K562 (cell line): ENCODE measurements at regions not wholly inside any gene's neighbourhood (a gene's known extent, or its start where the extent isn't known, plus 50 kb on each side); places are given as distances from the start of the nearest gene placed in this dataset.
"Not testable (repeated sequence)": the region's sequence is repeated elsewhere in the genome, so short reads cannot be mapped to it uniquely, and the experiment has no call there.

Experiments
- ATAC-seq: fragments of 200-7000 bp; cut with Tn5 transposase; 3 replicates; pipeline ENCODE4 v1.9.1; 2020; ENCODE audit warnings: moderate library complexity
- BruUV-seq: library from RNA; stranded (reverse); fragments of 400-500 nt; replicated peaks from 2 replicates; lab custom pipeline; 2021; lab: Mats Ljungman, UMichigan
- CTCF ChIA-PET: fragments of 300-600 bp; formaldehyde crosslinking; extraction: SDS; loops from one replicate; lab custom pipeline; 2021; ENCODE audit warnings: low intra/inter-chr PET ratio; lab: Yijun Ruan, JAX
- POLR2A ChIA-PET: fragments of 300-600, 350-650 bp; sonication (Branson Sonifier 250); formaldehyde crosslinking; extraction: SDS; loops from one replicate; lab custom pipeline; 2021; ENCODE audit warnings: antibody characterized with exemption, inconsistent platforms; lab: Yijun Ruan, JAX
- DNase-seq, 4 experiments: peaks; one replicate each; pipeline versions ENCODE4 v3.0.0 to v3.0.0-alpha.2; 2011 to 2018; ENCODE audit warnings: low spot score in 3 of 4, mixed read lengths in 3 of 4; ENCODE audit errors: extremely low read depth in 1 of 4
- FAIRE-seq: peaks from 2 replicates; lab custom pipeline; 2011; peaks lifted over from hg19 to GRCh38; lab: Jason Lieb, UNC
- H2AFZ ChIP-seq: 2 replicates; pipeline ENCODE4 v1.6.0; 2011; ENCODE audit warnings: low read depth, low read length, control low read depth, inconsistent platforms
- H3K27ac ChIP-seq: fragments of 200-600 bp; 3 replicates; pipeline ENCODE4 v1.8.0; 2011; ENCODE audit warnings: low read depth, mild to moderate bottlenecking, control low read depth, inconsistent platforms, low read length, moderate library complexity, mixed read lengths; ENCODE audit errors: extremely low read depth
- H3K27me3 ChIP-seq, 2 experiments: fragments of 300-600 bp in 1 of 2; 2 replicates in 1 of 2; 3 replicates in 1 of 2; pipeline versions ENCODE4 v1.6.0 to v1.8.0; 2011; ENCODE audit warnings: inconsistent platforms in 2 of 2, low read length in 2 of 2, mild to moderate bottlenecking in 1 of 2, mixed read lengths in 1 of 2, moderate library complexity in 1 of 2; ENCODE audit not compliant: control insufficient read depth in 2 of 2, insufficient read depth in 2 of 2
- H3K36me3 ChIP-seq: fragments of 300-600 bp; 3 replicates; pipeline ENCODE4 v1.8.0; 2011; ENCODE audit warnings: mild to moderate bottlenecking, low read length, inconsistent platforms; ENCODE audit not compliant: control insufficient read depth, insufficient read depth
- H3K4me1 ChIP-seq, 2 experiments: fragments of 200-600 bp in 1 of 2; replicated peaks in 1 of 2; 2 replicates in 1 of 2; 3 replicates in 1 of 2; pipeline versions ENCODE4 v1.5.1 to v1.8.0; 2011; ENCODE audit warnings: inconsistent platforms in 2 of 2, low read length in 2 of 2, mild to moderate bottlenecking in 1 of 2, mixed read lengths in 1 of 2, moderate library complexity in 1 of 2; ENCODE audit not compliant: control insufficient read depth in 2 of 2, insufficient read depth in 2 of 2
- H3K4me2 ChIP-seq: 2 replicates; pipeline ENCODE4 v1.6.1; 2011; ENCODE audit warnings: low read length, control low read depth, inconsistent platforms, mixed read lengths; ENCODE audit not compliant: insufficient read depth
- H3K4me3 ChIP-seq: fragments of 200-600 bp; sonication (generic), shearing (Covaris generic); 2 replicates; pipeline ENCODE4 v1.5.1; 2016; ENCODE audit warnings: control low read depth, inconsistent platforms
- H3K79me2 ChIP-seq: fragments of 200-600 bp; 3 replicates; pipeline ENCODE4 v1.8.0; 2011; ENCODE audit warnings: low read length, inconsistent platforms; ENCODE audit not compliant: control insufficient read depth, insufficient read depth
- H3K9ac ChIP-seq, 2 experiments: 2 replicates each; pipeline versions ENCODE4 v1.6.0 to v1.6.1; 2011; ENCODE audit warnings: low read depth in 2 of 2, low read length in 2 of 2, control low read depth in 1 of 2, inconsistent platforms in 1 of 2, mild to moderate bottlenecking in 1 of 2, mixed read lengths in 1 of 2; ENCODE audit not compliant: insufficient read depth in 1 of 2
- H3K9me1 ChIP-seq: one replicate; pipeline ENCODE4 v1.6.0; 2011; ENCODE audit warnings: inconsistent platforms, mild to moderate bottlenecking, low read length, moderate library complexity; ENCODE audit not compliant: control insufficient read depth, insufficient read depth
- H3K9me3 ChIP-seq: replicated peaks from 2 replicates; pipeline ENCODE4 v1.5.1; 2011; ENCODE audit warnings: low read depth, low read length, inconsistent platforms; ENCODE audit not compliant: control insufficient read depth, insufficient read depth
- H4K20me1 ChIP-seq: replicated peaks from 2 replicates; pipeline ENCODE4 v1.6.1; 2011; ENCODE audit warnings: low read length, inconsistent platforms, mixed read lengths; ENCODE audit not compliant: control insufficient read depth, insufficient read depth
- NFATC3 ChIP-seq: fragments of 450-650 bp; IDR thresholded peaks from 2 replicates; pipeline ENCODE4 v1.6.1; 2017; ENCODE audit warnings: mild to moderate bottlenecking
- SAFB2 ChIP-seq: fragments of 200-400 bp; formaldehyde crosslinking; IDR thresholded peaks from 2 replicates; pipeline ENCODE4 v1.6.1; 2018; ENCODE audit warnings: borderline replicate concordance, low read length, low read depth, moderate library complexity; ENCODE audit not compliant: severe bottlenecking
- whole genome bisulfite sequencing: fragments of 100-300 bp; shearing (Covaris generic); methylation state at CpG from one replicate; pipeline ENCODE4 v1.1.6; 2016; ENCODE audit warnings: low coverage, mixed read lengths; ENCODE audit not compliant: insufficient coverage; ENCODE audit errors: missing lambda C conversion rate; 5-methylcytosine and 5-hydroxymethylcytosine counted together
- in situ Hi-C: fragments of 300-500 bp; cut with MboI; formaldehyde crosslinking; loops from 4 replicates; pipeline ENCODE4 v1.15.0; 2018; ENCODE audit warnings: inconsistent platforms, mixed read lengths
- intact Hi-C: fragments of 100-400 bp; cut with micrococcal nuclease; formaldehyde crosslinking; loops from 2 replicates; pipeline ENCODE4 v1.14.2; 2022
- TF ChIP-seq, protein P1 (sequence below), 2 experiments: IDR thresholded peaks in 1 of 2; conservative IDR thresholded peaks in 1 of 2; 2 replicates each; pipeline ENCODE4 v1.6.1; 2016; ENCODE audit warnings: low read depth in 2 of 2, mild to moderate bottlenecking in 1 of 2, missing compliant biosample characterization in 1 of 2, missing genetic modification characterization in 1 of 2, moderate library complexity in 1 of 2
- TF ChIP-seq, protein P2 (sequence below), 2 experiments: fragments of 450-650 bp; IDR thresholded peaks; 2 replicates each; pipeline ENCODE4 v1.6.1; 2016

- TF ChIP-seq, protein P1, sequence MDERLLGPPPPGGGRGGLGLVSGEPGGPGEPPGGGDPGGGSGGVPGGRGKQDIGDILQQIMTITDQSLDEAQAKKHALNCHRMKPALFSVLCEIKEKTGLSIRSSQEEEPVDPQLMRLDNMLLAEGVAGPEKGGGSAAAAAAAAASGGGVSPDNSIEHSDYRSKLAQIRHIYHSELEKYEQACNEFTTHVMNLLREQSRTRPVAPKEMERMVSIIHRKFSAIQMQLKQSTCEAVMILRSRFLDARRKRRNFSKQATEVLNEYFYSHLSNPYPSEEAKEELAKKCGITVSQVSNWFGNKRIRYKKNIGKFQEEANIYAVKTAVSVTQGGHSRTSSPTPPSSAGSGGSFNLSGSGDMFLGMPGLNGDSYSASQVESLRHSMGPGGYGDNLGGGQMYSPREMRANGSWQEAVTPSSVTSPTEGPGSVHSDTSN (CRISPR knock-in tag; IDR thresholded peaks at IDR 0.05; ENCODE audit: low read depth): no peak
- TF ChIP-seq, protein P1 (tag; conservative IDR thresholded peaks at IDR 0.05; ENCODE audit: low read depth): no peak
- TF ChIP-seq SAFB2 (no peak), NFATC3 (no peak)
- TF ChIP-seq, protein P2, sequence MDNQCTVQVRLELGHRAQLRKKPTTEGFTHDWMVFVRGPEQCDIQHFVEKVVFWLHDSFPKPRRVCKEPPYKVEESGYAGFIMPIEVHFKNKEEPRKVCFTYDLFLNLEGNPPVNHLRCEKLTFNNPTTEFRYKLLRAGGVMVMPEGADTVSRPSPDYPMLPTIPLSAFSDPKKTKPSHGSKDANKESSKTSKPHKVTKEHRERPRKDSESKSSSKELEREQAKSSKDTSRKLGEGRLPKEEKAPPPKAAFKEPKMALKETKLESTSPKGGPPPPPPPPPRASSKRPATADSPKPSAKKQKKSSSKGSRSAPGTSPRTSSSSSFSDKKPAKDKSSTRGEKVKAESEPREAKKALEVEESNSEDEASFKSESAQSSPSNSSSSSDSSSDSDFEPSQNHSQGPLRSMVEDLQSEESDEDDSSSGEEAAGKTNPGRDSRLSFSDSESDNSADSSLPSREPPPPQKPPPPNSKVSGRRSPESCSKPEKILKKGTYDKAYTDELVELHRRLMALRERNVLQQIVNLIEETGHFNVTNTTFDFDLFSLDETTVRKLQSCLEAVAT (IDR thresholded peaks at IDR 0.05): no peak
Measured at GRCh38 chr12:78376257-78376656, 488.3 kb upstream of the SYT1 start (continued).

- H3K4me2 ChIP-seq, in situ Hi-C loops, intact Hi-C loops, H3K9me3 ChIP-seq, H3K9ac ChIP-seq, CTCF ChIA-PET, BruUV-seq, POLR2A ChIA-PET, H3K79me2 ChIP-seq, FAIRE-seq, H4K20me1 ChIP-seq, H3K36me3 ChIP-seq, H3K27ac ChIP-seq, ATAC-seq, H2AFZ ChIP-seq, H3K4me3 ChIP-seq, DNase-seq, H3K4me1 ChIP-seq, H3K27me3 ChIP-seq, H3K9me1 ChIP-seq: not testable (repeated sequence)
- 0% methylated on average over 2 of the region's 2 CpGs for WGBS
Measured at GRCh38 chr12:78379065-78379464, 485.5 kb upstream of the SYT1 start.
